GM04504 (cell line): ENCODE measurements at regions not wholly inside any gene's neighbourhood (a gene's known extent, or its start where the extent isn't known, plus 50 kb on each side); places are given as distances from the start of the nearest gene placed in this dataset.

Source experiments
- DNase-seq: peaks from one replicate; pipeline ENCODE4 v3.0.0-alpha.2; 2012; ENCODE audit warnings: low read depth

- no peak for DNase-seq
These were observed 149.0 kb upstream of the FST start for GRCh38 chr5:53331463-53331862.

- DNase-seq: peak; percentile 70
These were observed 147.3 kb upstream of the FST start for GRCh38 chr5:53333160-53333559.

DNA sequence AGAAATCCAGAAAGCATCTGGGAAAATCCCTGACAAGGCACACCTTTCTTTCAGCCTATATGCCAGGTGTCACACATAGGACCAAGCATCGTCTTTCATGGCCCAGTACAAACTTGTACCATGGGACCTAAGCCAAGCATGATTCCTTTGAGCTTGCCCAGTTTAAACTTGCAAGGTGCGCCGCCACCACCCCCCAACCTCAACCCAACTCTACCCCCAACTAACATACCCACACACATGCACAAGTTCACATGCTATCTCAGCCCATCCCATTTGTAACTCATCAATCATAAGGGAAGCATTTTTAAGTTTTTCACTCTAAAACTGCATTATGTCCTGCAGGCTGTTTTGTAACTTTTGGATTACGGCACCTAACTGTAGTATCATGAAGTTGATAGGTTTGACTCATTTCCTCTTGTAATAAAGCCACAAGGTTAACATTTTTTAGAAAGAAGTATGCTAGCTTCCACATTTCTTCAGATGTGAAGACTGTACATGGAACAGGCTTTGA lies 145.9 kb upstream of the FST start:
- DNase-seq: peak; percentile 43

DNA sequence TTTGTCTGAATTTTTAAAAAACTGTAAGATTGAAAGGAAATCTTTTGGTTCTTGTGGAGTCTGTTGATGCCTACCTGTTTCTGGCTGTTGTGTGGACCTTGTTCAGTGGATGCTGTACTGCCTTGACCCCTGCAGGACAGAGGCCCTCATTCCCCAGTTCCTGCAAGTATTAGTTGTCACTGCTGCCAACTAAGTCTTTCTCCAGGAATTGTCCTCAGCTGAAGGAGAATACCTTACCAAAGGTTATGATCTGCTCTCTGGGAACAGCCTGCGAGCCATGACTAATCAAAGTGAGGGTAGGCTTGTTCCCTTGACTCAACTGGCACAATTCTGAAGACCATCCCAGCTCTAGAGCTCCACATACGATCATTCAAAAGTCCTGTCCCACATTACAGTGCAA lies 145.3 kb upstream of the FST start:
- no peak for DNase-seq

DNA sequence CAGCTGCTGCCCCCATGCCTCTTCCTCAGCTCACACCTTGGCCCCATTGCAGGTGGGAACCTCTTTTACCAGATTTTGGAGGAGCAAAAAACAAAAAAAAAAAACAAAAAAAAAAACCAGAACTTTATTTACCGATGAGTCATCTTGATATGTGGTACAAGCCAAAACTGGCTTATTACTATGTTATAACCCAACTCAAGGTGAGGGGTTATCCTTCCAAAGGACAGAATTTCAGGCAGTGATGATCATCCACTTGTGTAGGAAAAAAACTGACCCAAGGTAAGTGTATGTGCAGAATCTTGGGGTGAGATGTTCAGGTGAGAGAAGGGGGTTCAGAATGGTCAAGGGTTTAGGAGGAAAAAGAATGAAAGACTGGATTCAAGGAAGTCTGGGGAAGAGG lies 142.6 kb upstream of the FST start:
- no peak for DNase-seq

GRCh38 chr5:53338971-53339370 lies 141.5 kb upstream of the FST start:
- no peak for DNase-seq

DNA sequence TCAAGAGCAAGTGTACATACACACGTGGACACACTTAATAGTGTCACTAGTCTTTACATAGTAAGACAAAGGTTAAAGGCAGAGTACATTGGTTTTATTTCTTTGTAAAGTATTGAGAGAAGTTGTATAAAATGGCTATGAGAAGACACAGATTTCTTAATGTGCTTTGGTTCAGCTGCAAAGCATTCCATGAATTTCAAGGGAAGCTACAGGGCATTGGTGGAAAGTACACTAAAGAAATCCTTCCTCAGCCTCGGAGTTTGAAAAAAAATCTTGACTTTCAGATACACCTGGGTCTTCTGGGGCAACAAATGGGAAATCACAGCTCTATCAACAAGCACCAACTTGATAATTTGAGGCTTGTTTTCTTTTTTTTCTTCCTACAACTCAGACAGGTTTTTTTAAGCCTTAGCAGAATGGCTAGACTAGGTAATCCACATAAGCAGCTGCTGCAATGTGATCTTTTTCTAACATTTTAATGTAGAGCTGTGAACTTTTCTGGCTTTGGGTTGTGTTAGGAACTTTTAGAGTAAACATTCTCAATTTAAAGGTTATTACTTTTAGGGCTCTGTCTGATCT lies 140.4 kb upstream of the FST start:
- no peak for DNase-seq

- no peak for DNase-seq
These were observed 139.3 kb upstream of the FST start for GRCh38 chr5:53340956-53341750.

DNA sequence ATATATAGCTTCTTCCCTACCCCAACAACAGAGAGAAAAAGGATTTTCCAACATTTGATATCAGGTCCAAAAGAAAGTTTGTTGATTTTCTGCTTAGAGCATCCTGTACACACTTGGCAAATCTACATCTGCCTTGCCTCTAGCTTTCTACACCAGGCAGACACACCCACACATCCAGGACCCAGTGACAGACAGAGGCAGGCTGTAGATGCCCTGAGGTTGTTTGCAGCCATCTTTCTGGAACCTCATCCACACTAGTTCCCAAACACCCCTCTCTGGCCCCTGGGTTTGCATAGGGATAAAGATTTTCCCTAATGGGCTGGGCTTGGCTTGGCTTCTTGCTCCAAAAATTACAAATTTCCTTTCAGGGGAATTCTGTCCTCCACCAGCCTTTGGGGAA lies 138.2 kb upstream of the FST start:
- no peak for DNase-seq

DNA sequence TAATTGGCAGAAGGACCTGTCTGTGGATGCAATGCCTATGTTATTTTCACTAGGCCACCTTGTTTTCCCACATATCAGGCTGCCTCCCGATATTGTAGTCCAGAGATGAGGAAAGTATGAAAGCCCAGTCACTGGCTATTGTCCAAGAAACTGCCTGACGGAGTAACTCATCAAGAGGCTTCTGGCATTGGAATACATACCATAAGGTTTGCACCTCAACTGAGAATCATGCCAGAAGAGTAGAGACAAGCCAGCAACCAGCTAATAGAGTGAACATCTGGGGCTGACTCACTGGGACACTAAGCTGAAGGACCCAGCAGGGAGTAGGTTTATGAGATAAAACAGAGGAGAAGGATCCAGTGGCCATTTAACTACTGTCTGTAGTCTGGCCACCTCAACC lies 137.2 kb upstream of the FST start:
- peak; percentile 96 for DNase-seq

DNA sequence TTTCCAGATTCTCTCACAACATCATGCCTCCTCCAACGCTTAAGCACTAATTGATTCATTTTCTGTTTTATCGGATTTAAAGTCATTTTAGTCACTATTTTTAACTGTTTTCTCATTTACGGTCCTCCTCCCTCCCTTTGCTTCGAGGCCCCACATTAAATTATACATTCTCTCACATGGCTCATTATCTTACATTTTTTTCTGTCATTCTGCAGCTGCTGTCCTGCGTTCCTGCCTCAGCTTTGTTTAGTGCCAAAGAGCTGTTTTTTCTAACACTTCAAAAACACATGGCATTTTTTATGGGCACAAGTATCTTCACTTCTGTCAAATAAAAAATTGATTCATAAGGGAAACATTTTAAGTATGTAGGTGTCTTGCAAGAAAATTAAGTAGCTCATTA lies 130.1 kb upstream of the FST start:
- no peak for DNase-seq

- DNase-seq: no peak
These were observed 129.2 kb upstream of the FST start for GRCh38 chr5:53350991-53351770.

GRCh38 chr5:53355316-53355715 lies 125.1 kb upstream of the FST start:
- no peak for DNase-seq

DNA sequence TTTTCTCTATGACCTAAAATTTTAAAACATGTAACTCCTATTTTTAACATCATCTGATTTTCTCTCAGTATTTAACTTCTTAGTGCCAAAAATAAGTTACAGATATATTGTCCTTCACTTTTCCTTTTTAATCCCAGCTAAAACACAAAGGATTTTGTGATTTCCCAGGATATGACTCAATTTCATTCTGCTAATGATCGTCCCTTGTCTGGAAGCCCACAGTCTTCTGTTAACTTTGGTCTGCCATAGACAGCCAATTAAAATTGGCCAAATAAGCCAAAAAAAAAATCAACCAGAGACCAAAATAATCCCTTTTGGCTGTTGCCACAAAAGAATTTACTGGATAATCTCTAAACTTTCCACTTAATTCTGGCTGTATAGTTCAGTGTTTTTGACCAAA lies 124.5 kb upstream of the FST start:
- no peak for DNase-seq

GRCh38 chr5:53357439-53357838 lies 123.0 kb upstream of the FST start:
- no peak for DNase-seq

DNA sequence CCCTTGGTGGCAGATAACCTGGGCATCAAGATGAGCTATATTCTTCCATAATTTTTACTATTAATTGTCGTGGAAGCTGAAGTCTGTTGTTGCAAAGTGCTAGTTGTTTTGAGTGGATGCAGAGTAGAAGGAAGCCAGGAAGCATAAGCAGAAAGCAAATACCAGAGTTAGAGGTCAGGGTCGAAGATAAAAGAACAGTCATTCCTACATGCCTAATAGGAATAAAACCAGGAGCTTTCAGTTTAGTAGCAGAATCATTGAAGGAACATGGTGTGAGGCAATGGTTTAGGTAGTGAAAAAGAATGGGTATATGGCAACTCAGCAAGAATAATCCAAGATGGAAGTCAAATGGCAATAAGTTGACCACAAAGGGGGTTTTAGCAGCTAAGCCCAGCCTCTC lies 121.6 kb upstream of the FST start:
- DNase-seq: no peak

GRCh38 chr5:53359916-53360517 lies 120.4 kb upstream of the FST start:
- no peak for DNase-seq

- DNase-seq: peak; percentile 38
These were observed 119.6 kb upstream of the FST start for GRCh38 chr5:53360811-53361210.

DNA sequence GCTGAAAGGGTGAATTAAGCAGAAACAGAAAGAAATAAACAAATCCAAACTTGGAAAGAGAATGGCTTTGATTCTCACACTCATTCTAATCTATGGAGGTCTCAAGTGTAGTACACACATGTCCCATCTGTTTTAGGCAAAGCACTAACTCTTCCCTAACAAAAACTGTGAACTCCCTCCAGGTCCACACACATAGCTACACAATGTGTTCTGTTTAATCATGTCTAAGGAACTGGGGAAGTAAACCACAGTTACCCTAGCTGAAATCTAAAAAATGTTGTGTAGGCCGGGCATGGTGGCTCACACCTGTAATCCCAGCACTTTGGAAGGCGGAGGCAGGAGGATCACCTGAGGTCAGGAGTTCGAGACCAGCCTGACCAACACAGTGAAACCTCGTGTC lies 118.7 kb upstream of the FST start:
- no peak for DNase-seq

DNA sequence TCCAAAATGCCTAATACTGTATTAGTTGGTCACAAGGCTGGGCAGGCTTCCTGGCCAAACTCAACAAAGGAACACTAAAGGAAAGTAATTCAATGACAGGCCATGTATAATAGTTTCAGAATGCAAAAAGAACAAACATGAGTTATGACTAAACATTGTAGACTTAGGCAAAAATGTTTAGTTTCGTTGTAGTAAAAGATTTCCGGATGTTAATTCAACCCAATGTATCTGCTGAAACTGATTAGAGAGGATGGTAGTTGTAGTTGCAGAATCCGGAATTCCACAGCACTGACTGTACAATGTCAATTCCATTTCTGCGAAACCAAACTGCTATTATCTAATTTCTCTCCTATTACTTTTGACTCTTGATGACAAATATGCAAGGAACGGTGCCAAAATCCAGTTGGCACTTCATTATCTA lies 117.9 kb upstream of the FST start:
- peak; percentile 97 for DNase-seq

- DNase-seq: no peak
These were observed 116.4 kb upstream of the FST start for GRCh38 chr5:53364061-53364460.

- no peak for DNase-seq
These were observed 114.2 kb upstream of the FST start for GRCh38 chr5:53366245-53366644.

- no peak for DNase-seq
These were observed 112.7 kb upstream of the FST start for GRCh38 chr5:53367727-53368126.
